HG02870 (cell line): ENCODE measurements at regions not wholly inside any gene's neighbourhood (a gene's known extent, or its start where the extent isn't known, plus 50 kb on each side); places are given as distances from the start of the nearest gene placed in this dataset.
"Not testable (repeated sequence)": the region's sequence is repeated elsewhere in the genome, so short reads cannot be mapped to it uniquely, and the experiment has no call there.

Experiments
- ATAC-seq: cut with Tn5 transposase; IDR thresholded peaks from one replicate; pipeline ENCODE4 v1.9.1; 2021; ENCODE audit warnings: mild to moderate bottlenecking, moderate library complexity; ENCODE audit not compliant: unreplicated experiment

DNA sequence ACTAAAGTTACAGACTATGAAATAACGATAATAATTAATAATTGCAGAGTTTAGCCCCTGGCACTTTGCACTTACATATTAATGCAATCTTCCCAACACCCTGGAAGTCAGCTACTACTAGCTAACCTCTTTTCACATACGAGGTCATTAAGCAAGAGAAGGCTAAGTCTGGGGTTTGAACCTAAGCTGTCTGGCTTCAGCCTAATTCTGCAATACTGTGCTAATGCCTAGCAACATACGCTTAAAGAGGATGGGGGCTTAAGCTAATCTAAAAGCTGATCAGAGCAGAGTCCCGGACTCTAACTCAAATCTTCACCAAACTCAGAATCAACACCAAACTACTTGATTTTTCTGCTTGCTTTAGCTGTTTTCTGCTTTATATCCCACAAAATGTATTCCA is 168.7 kb upstream of the GNAI1 start:
- no peak for ATAC-seq

- ATAC-seq = no peak
Observed at GRCh38 chr7:79964463-79964862, 170.2 kb upstream of the GNAI1 start.

DNA sequence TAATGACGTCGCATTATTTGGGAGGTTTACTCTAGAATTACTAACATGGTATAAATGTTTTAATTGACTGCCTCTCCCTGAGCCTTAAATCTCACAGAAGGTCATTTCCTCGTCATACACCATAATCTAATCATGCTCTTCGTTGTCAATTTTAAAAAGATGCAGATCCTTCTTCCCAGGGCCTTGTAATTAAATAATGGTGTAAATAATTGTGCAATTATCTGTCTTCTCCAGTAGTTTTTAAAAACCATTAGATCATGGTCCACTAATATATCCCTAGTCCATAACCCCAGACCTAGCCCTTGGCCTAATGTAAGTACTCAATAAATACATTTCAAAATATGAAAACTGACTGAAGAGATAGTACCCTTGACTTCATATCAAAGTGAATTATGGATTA is 181.5 kb upstream of the GNAI1 start:
- ATAC-seq = no peak

DNA sequence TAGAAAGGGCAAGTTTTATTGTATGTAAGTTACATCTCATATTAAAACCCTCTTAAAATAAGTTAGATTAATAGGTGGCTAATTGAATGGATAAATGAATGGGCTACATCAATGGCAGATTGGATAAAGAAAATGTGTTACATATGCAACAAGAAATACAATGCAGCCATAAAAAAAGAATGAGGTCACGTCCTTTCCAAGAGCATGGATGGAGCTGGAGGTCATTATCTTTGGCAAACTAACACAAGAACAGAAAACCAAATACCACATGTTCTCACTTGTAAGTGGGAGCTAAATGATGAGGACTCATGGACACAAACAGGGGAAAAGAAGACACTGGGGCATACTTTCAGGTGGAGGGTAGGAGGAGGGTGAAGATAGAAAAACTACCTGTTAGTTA is 182.2 kb upstream of the GNAI1 start:
- ATAC-seq = no peak

- no peak for ATAC-seq
Observed at GRCh38 chr7:79951415-79951814, 183.2 kb upstream of the GNAI1 start.

DNA sequence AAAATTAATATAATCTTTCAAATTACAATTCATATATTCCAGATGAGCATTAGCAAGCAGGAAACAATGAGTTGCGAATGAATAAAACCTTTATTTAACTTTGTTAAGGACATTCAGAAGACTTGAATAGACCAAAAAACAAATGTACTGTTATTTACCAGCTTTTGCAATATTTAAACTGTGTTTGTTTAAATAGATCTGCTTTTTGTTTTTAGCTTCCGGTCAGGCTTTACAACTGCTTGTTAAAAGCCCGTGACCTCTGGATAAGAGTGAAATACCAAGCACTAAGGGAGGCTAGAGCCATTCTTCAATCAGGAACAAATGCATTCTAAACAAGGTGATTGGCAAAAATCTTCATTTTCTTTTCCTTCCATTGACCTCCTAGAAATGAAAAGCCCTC is 184.9 kb upstream of the GNAI1 start:
- no peak for ATAC-seq

DNA sequence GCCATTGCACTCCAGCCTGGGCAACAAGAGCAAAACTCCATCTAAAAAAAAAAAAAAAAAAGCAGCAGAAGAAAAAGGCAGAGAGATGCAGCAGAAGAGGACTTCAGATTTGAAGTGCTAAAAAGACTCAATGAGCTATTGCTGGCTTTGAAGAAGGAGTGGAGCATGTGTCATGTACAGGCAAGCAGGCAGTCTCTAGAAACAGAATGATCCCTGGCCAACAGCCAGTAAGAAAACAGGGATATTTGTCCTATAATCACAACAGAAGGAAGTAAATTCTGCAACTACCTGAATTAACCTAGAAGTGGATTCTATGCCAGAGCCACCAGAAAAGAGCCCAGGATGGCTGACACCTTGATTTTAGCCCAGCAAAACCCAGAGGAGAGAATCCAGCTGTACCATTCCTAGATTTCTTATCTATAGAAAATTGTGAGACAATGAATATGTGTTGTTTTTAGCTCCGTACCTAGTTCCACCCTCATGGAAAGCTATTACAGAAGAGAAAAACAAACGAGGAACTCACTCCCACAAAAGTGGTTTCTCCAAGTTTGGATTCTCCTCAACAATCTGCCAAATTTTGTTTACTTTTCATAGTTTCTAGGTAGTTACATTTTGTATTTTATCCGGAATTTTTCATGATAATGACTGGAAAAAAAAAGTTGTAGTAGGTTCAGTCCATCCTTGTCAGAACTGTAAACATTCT is 198.2 kb upstream of the GNAI1 start:
- no peak for ATAC-seq

DNA sequence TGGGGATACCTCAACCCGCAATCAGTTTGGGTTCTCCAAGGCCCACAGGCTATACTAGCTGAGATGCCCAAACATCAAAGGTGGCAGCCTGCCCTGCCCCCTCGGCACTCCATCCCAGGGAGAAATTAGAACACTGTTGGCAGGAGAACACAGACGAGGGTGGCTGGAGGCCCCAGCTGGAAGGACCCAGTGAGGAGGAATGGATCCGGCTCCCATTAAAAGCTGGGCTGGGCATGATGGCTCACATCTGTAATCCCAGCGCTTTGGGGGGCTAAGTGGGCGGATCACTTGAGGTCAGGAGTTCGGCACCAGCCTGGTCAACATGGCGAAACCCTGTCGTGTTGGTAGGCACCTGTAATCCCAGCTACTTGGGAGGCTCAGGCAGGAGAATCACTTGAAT is 199.9 kb upstream of the GNAI1 start:
- ATAC-seq = no peak

- ATAC-seq = no peak
Observed at GRCh38 chr7:79933144-79933543, 201.5 kb upstream of the GNAI1 start.

DNA sequence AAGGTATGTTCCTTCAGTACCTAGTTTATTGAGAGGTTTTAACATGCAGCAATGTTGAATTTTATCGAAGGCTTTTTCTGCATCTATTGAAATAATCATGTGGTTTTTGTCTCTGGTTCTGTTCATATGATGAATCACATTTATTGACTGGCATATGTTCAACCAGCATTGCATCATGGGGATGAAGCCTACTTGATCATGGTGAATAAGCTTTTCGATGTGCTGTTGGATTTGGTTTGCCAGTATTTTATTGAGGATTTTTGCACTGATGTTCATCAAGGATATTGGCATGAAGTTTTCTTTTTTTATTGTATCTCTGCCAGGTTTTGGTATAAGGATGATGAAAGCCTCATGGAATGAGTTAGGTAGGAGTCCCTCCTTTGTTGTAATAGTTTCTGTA is 204.0 kb upstream of the GNAI1 start:
- no peak for ATAC-seq

GRCh38 chr7:79927116-79927515 is 207.5 kb upstream of the GNAI1 start:
- no peak for ATAC-seq

- no peak for ATAC-seq
Observed at GRCh38 chr7:79923953-79924352, 210.7 kb upstream of the GNAI1 start.

DNA sequence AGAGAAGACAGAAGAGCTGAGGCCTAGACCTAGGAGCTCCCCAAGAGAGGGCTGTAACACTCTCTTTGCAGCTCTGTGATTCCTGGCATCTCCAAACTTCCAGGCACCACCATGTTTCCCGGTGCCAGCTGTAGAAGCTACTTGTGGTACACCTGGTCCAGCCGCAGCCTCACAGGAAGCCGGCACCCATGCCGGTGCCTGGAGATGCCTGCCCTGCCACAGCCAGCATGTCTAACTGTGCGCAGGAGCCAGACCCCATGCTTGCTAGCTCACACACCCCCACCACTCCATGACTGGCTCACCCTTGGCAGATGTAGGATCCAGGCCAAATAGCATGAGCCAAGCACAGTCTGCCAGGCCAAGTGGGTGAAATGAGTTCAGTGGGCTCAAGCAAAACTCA is 211.7 kb upstream of the GNAI1 start:
- no peak for ATAC-seq

GRCh38 chr7:79921976-79922375 is 212.7 kb upstream of the GNAI1 start:
- no peak for ATAC-seq

GRCh38 chr7:79918632-79919031 is 216.0 kb upstream of the GNAI1 start:
- ATAC-seq = not testable (repeated sequence)

GRCh38 chr7:79915346-79915745 is 219.3 kb upstream of the GNAI1 start:
- ATAC-seq = not testable (repeated sequence)

DNA sequence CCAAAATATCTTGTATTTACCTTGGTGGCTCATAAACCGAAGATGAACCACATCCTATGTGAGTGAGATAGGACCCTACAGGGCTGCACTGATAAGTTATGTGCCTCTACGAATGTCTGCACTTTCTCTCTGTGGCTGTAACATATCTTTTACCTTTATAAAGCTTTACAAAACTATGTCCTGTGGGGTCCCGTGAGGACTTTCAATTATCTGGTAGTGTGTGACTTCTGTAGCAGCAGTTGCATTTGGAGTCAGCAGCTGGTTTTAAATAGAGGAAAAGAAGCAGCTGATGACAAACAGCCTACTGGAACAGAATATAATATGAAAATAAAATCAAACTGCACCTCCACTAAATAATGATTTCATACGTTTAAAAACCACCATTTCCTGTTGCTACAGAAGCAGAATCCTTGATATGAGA is 222.4 kb upstream of the GNAI1 start:
- no peak for ATAC-seq

GRCh38 chr7:79911420-79911819 is 223.2 kb upstream of the GNAI1 start:
- no peak for ATAC-seq

DNA sequence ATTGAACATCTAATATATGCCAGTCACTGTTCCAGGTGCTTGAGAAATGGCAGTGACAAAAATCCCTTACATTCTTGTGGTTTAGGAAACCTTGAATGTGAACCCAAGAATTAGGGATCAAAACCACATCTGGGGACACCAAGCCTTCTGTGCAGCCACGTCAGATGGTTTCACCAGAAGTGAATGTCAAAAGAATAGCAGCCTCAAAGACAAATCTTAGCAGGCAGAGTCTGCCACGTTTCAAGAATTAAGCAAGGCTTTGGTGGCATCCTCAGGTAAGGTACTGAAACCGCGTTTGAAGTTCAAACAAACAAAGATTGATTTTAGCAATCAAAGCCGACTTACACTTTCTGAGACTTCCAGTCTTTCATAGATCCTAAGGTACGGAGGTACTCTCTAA is 225.5 kb upstream of the GNAI1 start:
- no peak for ATAC-seq

GRCh38 chr7:79897166-79897565 is 237.5 kb upstream of the GNAI1 start:
- ATAC-seq = no peak

DNA sequence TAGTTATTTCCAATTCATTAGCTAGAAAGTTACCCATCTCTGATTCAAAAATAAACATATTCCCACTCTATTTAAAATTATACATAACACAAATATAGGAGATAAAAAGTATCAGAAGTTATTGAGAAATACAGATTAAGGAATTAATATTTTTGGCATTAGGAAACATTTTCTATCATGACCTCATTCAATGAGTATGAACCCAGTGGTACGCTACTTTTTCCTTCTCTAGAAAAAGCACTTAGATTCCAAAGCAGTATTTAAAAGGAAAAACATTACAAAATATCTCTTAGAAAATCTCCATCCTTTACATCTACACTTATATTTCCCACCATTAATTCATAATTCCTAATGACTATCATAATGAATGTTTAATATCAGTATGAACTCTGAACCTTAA is 240.6 kb upstream of the GNAI1 start:
- ATAC-seq = no peak

GRCh38 chr7:79882922-79883321 is 251.7 kb upstream of the GNAI1 start:
- no peak for ATAC-seq

DNA sequence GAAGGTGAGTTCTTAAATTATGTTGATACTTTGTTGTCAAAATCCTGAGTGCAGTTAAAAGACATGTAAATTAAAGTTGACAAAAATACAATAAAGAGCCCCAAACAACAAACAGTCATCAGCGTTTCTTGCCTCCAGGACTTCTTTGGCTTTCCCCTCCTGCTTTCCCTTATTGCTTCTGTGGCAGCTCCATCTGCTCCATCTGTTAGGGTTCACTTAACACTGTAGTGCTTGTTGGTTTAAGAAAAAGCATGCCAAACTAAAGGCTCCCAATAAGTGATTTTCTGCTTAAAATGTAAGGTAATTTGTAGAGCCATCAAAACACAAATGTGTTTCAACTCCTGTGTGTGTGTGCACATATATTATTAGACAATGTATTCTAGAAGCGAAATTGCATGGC is 254.3 kb upstream of the GNAI1 start:
- ATAC-seq = no peak
